ENCODE measurements at regions not wholly inside any gene's neighbourhood (a gene's known extent, or its start where the extent isn't known, plus 50 kb on each side); places are given as distances from the start of the nearest gene placed in this dataset.

GRCh38 chr1:116277840-116278540 is 95.1 kb upstream of the ATP1A1 start (continued):
- TF ChIP-seq PATZ1 (CRISPR knock-in tag; IDR thresholded peaks at IDR 0.05; ENCODE audit: borderline replicate concordance) (no peak), PRMT5 (CRISPR knock-in tag; IDR thresholded peaks at IDR 0.05) (no peak), MEF2A (IDR thresholded peaks at IDR 0.05; ENCODE audit: control insufficient read depth, low read depth, low read length) (no peak), ZNF717 (CRISPR knock-in tag; IDR thresholded peaks at IDR 0.05) (no peak), EHMT2 (IDR thresholded peaks at IDR 0.05) (peak; percentile 83), HMG20A (CRISPR knock-in tag; conservative IDR thresholded peaks at IDR 0.05) (no peak), MAX (CRISPR knock-in tag; IDR thresholded peaks at IDR 0.05) (no peak), ZNF395 (CRISPR knock-in tag; IDR thresholded peaks at IDR 0.05) (peak; percentile 44; the same call in 1 of the 2 replicates), ZNF436 (CRISPR knock-in tag; IDR thresholded peaks at IDR 0.05) (no peak), PYGO2 (tag; IDR thresholded peaks at IDR 0.05) (peak; percentile 84), FOXJ2 (tag; IDR thresholded peaks at IDR 0.05) (no peak), ELF4 (CRISPR knock-in tag; IDR thresholded peaks at IDR 0.05) (no peak), ZNF830 (CRISPR knock-in tag; IDR thresholded peaks at IDR 0.05) (no peak), ETV6 (IDR thresholded peaks at IDR 0.05; ENCODE audit: borderline replicate concordance in 1 of 2, low read depth in 2 of 2, low read length in 1 of 2) (no peak), ETV6 (CRISPR knock-in tag; IDR thresholded peaks at IDR 0.05; ENCODE audit: borderline replicate concordance) (no peak), CREBBP (IDR thresholded peaks at IDR 0.05; ENCODE audit: low read depth, low read length) (no peak), GATA2 (CRISPR knock-in tag; IDR thresholded peaks at IDR 0.05) (no peak)
- TF ChIP-seq, protein P1, sequence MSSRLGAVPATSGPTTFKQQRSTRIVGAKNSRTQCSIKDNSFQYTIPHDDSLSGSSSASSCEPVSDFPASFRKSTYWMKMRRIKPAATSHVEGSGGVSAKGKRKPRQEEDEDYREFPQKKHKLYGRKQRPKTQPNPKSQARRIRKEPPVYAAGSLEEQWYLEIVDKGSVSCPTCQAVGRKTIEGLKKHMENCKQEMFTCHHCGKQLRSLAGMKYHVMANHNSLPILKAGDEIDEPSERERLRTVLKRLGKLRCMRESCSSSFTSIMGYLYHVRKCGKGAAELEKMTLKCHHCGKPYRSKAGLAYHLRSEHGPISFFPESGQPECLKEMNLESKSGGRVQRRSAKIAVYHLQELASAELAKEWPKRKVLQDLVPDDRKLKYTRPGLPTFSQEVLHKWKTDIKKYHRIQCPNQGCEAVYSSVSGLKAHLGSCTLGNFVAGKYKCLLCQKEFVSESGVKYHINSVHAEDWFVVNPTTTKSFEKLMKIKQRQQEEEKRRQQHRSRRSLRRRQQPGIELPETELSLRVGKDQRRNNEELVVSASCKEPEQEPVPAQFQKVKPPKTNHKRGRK (tag; IDR thresholded peaks at IDR 0.05): no peak
- TF ChIP-seq, protein P2, sequence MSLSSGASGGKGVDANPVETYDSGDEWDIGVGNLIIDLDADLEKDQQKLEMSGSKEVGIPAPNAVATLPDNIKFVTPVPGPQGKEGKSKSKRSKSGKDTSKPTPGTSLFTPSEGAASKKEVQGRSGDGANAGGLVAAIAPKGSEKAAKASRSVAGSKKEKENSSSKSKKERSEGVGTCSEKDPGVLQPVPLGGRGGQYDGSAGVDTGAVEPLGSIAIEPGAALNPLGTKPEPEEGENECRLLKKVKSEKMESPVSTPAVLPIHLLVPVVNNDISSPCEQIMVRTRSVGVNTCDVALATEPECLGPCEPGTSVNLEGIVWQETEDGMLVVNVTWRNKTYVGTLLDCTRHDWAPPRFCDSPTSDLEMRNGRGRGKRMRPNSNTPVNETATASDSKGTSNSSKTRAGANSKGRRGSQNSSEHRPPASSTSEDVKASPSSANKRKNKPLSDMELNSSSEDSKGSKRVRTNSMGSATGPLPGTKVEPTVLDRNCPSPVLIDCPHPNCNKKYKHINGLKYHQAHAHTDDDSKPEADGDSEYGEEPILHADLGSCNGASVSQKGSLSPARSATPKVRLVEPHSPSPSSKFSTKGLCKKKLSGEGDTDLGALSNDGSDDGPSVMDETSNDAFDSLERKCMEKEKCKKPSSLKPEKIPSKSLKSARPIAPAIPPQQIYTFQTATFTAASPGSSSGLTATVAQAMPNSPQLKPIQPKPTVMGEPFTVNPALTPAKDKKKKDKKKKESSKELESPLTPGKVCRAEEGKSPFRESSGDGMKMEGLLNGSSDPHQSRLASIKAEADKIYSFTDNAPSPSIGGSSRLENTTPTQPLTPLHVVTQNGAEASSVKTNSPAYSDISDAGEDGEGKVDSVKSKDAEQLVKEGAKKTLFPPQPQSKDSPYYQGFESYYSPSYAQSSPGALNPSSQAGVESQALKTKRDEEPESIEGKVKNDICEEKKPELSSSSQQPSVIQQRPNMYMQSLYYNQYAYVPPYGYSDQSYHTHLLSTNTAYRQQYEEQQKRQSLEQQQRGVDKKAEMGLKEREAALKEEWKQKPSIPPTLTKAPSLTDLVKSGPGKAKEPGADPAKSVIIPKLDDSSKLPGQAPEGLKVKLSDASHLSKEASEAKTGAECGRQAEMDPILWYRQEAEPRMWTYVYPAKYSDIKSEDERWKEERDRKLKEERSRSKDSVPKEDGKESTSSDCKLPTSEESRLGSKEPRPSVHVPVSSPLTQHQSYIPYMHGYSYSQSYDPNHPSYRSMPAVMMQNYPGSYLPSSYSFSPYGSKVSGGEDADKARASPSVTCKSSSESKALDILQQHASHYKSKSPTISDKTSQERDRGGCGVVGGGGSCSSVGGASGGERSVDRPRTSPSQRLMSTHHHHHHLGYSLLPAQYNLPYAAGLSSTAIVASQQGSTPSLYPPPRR (CRISPR knock-in tag; IDR thresholded peaks at IDR 0.05; ENCODE audit: borderline replicate concordance): no peak

All from K562 (cell line).